H1 (cell line): ENCODE measurements at regions not wholly inside any gene's neighbourhood (a gene's known extent, or its start where the extent isn't known, plus 50 kb on each side); places are given as distances from the start of the nearest gene placed in this dataset.

Experiments used
- EGR1 ChIP-seq: IDR thresholded peaks from 2 replicates; pipeline ENCODE4 v1.6.1; 2011; ENCODE audit warnings: low read depth, low read length, borderline replicate concordance
- FOSL1 ChIP-seq: IDR thresholded peaks from 2 replicates; pipeline ENCODE4 v1.6.1; 2011; ENCODE audit warnings: mild to moderate bottlenecking, low read depth, low read length, moderate library complexity; ENCODE audit not compliant: insufficient read depth
- MAFK ChIP-seq: IDR thresholded peaks from 2 replicates; pipeline ENCODE4 v1.6.1; 2012; ENCODE audit warnings: low read depth, mild to moderate bottlenecking, improper control_type of control experiment, low read length
- NRF1 ChIP-seq: IDR thresholded peaks from 2 replicates; pipeline ENCODE4 v1.6.1; 2011; ENCODE audit warnings: mild to moderate bottlenecking, low read depth, low read length, improper control_type of control experiment
- SIN3A ChIP-seq, 2 experiments: IDR thresholded peaks in 1 of 2; conservative IDR thresholded peaks in 1 of 2; 2 replicates each; pipeline ENCODE4 v1.6.1; 2011 to 2012; ENCODE audit warnings: low read length in 2 of 2, improper control_type of control experiment in 1 of 2, low read depth in 1 of 2, mild to moderate bottlenecking in 1 of 2
- SIRT6 ChIP-seq: IDR thresholded peaks from one replicate; pipeline ENCODE4 v1.7.1; 2012; ENCODE audit warnings: low read length, inconsistent platforms
- SUZ12 ChIP-seq: fragments of 200-600 bp; sonication (generic); IDR thresholded peaks from 2 replicates; pipeline ENCODE4 v1.6.1; 2012; ENCODE audit warnings: mild to moderate bottlenecking, inconsistent platforms, low read length, moderate library complexity, mixed read lengths
- TF ChIP-seq, protein P1 (sequence below): fragments of 300-600 bp; sonication (generic); IDR thresholded peaks from 2 replicates; pipeline ENCODE4 v1.7.1; 2012; ENCODE audit warnings: low read length, moderate library complexity, mild to moderate bottlenecking, inconsistent platforms; ENCODE audit not compliant: insufficient replicate concordance

DNA sequence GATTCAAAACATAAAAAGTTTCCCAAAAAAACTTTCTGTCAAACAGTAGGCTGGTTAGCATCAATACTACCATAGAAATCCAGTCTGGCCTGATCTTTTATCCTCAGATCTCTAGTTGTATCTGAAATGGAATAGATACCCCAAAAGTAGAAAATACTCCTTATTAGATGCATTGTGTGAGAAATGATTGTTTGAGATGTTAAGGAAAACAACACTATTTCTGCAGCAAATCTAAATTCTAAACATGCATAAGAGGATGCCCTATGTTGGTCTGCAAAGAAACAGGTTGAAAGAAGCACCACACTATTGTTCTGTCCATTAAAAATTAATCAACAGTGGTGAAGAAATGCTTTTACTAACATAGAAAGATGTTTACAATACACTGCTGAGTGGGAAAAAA, 121.0 kb downstream of the NPY start (continued):
- TF ChIP-seq, protein P1, sequence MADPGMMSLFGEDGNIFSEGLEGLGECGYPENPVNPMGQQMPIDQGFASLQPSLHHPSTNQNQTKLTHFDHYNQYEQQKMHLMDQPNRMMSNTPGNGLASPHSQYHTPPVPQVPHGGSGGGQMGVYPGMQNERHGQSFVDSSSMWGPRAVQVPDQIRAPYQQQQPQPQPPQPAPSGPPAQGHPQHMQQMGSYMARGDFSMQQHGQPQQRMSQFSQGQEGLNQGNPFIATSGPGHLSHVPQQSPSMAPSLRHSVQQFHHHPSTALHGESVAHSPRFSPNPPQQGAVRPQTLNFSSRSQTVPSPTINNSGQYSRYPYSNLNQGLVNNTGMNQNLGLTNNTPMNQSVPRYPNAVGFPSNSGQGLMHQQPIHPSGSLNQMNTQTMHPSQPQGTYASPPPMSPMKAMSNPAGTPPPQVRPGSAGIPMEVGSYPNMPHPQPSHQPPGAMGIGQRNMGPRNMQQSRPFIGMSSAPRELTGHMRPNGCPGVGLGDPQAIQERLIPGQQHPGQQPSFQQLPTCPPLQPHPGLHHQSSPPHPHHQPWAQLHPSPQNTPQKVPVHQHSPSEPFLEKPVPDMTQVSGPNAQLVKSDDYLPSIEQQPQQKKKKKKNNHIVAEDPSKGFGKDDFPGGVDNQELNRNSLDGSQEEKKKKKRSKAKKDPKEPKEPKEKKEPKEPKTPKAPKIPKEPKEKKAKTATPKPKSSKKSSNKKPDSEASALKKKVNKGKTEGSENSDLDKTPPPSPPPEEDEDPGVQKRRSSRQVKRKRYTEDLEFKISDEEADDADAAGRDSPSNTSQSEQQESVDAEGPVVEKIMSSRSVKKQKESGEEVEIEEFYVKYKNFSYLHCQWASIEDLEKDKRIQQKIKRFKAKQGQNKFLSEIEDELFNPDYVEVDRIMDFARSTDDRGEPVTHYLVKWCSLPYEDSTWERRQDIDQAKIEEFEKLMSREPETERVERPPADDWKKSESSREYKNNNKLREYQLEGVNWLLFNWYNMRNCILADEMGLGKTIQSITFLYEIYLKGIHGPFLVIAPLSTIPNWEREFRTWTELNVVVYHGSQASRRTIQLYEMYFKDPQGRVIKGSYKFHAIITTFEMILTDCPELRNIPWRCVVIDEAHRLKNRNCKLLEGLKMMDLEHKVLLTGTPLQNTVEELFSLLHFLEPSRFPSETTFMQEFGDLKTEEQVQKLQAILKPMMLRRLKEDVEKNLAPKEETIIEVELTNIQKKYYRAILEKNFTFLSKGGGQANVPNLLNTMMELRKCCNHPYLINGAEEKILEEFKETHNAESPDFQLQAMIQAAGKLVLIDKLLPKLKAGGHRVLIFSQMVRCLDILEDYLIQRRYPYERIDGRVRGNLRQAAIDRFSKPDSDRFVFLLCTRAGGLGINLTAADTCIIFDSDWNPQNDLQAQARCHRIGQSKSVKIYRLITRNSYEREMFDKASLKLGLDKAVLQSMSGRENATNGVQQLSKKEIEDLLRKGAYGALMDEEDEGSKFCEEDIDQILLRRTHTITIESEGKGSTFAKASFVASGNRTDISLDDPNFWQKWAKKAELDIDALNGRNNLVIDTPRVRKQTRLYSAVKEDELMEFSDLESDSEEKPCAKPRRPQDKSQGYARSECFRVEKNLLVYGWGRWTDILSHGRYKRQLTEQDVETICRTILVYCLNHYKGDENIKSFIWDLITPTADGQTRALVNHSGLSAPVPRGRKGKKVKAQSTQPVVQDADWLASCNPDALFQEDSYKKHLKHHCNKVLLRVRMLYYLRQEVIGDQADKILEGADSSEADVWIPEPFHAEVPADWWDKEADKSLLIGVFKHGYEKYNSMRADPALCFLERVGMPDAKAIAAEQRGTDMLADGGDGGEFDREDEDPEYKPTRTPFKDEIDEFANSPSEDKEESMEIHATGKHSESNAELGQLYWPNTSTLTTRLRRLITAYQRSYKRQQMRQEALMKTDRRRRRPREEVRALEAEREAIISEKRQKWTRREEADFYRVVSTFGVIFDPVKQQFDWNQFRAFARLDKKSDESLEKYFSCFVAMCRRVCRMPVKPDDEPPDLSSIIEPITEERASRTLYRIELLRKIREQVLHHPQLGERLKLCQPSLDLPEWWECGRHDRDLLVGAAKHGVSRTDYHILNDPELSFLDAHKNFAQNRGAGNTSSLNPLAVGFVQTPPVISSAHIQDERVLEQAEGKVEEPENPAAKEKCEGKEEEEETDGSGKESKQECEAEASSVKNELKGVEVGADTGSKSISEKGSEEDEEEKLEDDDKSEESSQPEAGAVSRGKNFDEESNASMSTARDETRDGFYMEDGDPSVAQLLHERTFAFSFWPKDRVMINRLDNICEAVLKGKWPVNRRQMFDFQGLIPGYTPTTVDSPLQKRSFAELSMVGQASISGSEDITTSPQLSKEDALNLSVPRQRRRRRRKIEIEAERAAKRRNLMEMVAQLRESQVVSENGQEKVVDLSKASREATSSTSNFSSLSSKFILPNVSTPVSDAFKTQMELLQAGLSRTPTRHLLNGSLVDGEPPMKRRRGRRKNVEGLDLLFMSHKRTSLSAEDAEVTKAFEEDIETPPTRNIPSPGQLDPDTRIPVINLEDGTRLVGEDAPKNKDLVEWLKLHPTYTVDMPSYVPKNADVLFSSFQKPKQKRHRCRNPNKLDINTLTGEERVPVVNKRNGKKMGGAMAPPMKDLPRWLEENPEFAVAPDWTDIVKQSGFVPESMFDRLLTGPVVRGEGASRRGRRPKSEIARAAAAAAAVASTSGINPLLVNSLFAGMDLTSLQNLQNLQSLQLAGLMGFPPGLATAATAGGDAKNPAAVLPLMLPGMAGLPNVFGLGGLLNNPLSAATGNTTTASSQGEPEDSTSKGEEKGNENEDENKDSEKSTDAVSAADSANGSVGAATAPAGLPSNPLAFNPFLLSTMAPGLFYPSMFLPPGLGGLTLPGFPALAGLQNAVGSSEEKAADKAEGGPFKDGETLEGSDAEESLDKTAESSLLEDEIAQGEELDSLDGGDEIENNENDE, result no peak
- TF ChIP-seq EGR1, result no peak
- TF ChIP-seq SIN3A (conservative IDR thresholded peaks at IDR 0.05 in 1 of 2, IDR thresholded peaks at IDR 0.05 in 1 of 2; ENCODE audit: low read depth in 1 of 2, low read length in 2 of 2), result no peak
- no peak for TF ChIP-seq FOSL1
- no peak for TF ChIP-seq MAFK
- no peak for TF ChIP-seq SIRT6
- no peak for TF ChIP-seq SUZ12
- no peak for TF ChIP-seq NRF1
- TF ChIP-seq, all 59 proteins: peak for 0
